Fibroblast of upper back skin (primary cell): ENCODE measurements at regions not wholly inside any gene's neighbourhood (a gene's known extent, or its start where the extent isn't known, plus 50 kb on each side); places are given as distances from the start of the nearest gene placed in this dataset.

Source experiments
- DNase-seq: peaks from one replicate; pipeline ENCODE4 v3.0.0-alpha.2; 2013

DNA sequence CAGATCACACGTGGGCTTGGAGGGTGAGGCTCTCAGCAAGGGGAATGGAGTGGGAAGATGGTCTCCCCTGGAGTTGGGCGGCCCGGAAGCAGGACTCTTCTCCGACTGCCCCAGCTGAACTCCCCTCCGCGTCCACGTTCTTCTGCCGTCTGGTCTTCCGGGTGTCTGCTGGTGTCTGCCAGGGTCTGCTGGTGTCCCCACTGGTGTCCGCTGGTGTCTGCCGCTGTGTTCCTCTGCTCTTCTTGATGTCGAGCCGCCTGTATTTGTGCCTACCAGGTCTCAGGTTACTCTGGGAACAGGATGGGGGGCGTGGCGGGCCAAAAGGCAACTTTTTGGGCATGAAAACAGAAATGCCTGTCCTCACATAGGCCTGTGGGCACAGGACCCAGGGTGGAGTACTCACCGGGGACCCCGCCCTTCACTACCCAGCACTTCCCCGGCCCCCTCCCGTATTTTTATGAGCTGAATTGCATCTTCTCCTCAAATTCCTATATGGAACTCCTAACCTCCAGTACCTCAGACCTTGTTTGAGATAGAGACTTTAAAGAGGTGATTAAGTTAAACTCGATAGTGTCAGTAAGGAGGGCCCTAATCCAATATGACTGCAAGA is 675.4 kb downstream of the SEMA5A start:
- DNase-seq = no peak

DNA sequence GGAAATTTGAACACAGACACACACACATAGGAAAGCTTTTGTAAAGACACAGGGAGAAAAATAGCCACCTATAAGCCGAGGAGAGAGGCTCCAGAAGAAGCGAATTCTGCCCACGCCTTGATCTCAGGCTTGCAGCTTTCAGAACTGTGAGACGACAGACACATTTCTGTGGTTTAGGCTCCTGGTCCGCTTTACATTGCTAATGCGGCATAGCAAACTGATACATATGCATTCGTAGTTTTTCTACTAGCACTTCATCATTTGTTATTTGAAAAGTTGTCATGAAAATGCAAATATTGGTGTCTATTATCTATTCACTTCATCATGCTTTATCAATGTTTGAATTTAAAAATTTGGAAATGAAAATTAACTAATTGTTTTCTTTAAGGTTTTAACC is 674.9 kb downstream of the SEMA5A start:
- DNase-seq = peak; percentile 42

DNA sequence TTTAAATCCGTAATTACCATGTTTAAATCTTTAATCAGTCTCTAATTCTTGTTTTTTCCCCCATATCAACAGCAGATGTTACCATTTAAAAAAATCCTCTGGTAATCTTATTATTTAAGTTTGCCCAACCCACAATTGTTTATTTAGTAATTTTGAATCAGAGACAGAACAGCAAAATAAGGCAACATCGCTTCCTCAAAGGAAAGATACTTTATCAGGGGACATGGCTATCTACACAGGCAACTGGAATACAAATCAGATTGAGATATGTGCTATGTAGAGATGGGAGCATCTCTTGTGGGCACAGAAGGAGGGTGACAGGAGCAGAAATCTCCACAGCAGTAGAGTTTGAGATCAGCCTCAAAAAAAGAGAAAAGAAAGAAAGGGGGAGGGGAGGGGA is 674.4 kb downstream of the SEMA5A start:
- DNase-seq = no peak

DNA sequence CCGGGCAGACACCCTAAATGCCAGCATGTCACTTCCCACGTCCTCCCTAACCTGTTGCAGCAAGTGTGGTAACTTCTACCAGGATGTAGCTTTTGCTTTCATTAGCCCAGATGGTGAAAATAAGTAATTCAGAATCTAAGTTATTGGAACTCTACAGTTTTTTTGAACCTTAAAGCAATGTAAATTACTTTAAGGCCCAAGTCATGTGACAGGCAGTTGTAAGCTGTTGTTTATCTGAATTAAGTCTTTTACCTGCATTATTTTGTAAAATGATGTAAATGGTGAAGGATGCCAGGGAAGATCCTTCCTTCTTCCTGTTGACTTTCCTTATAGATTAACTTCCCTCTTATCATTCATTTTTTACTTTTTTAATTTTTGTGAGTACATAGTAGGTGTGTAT is 670.2 kb downstream of the SEMA5A start:
- DNase-seq = no peak

DNA sequence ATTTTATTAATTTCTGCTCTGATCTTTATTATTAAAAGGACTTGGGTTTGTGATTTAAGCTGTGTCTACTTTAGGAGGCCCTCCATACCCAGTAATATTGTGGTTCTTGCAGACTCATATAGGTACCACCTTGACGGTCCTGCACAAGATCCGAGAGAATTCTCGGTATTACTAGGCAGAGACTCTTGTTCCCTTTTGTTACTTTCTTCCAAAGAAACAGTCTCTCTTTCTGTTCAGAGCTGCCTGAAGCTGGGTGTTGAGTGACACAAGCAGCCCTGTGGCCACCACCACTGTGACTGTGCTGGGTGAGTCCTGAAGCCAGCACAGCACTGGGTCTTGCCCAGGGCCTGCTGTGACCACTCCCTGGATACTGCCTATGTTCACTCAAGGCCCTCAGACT is 666.6 kb downstream of the SEMA5A start:
- no peak for DNase-seq

- no peak for DNase-seq
Observed at GRCh38 chr5:8884029-8884428, 661.8 kb downstream of the SEMA5A start.

DNA sequence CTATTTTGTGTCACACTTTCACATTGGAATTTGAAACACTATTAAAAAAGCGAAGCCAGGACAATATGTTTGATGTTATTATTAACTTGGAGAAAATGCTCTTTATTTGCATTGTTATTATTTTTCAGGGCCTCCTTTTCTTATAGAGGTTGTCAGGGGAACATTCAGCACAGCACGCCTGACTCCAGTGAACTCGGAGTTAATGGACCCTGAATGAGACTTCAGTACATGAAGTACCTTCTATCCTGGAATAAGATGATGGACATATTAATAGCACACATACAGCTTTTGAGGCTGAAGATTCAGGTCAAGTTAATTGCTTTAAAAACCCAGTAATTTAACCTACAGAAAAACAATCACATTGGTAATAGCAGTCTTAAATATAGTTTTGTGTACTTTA is 652.9 kb downstream of the SEMA5A start:
- DNase-seq = no peak

- no peak for DNase-seq
Observed at GRCh38 chr5:8894031-8894430, 651.8 kb downstream of the SEMA5A start.

GRCh38 chr5:8895062-8895461 is 650.8 kb downstream of the SEMA5A start:
- no peak for DNase-seq

- no peak for DNase-seq
Observed at GRCh38 chr5:8895599-8895998, 650.3 kb downstream of the SEMA5A start.

DNA sequence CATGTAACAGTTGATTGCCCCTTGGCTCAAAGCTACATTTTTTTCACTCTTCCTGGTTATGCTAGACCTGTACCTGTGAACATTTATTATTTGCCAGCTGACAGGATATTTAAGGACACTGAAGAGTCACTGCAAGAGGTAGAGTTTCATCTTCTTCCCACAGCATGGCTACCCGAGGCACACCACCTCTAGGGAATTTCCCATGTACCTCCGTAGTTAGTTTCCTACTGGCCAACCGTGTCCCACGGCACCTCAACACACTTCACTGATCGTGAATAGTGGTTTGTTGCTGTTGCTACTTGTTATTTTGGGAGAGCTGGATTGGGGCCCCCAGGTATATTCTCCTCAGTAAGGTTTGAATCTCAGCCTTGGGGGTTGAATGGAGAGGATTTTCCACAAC is 648.6 kb downstream of the SEMA5A start:
- no peak for DNase-seq

DNA sequence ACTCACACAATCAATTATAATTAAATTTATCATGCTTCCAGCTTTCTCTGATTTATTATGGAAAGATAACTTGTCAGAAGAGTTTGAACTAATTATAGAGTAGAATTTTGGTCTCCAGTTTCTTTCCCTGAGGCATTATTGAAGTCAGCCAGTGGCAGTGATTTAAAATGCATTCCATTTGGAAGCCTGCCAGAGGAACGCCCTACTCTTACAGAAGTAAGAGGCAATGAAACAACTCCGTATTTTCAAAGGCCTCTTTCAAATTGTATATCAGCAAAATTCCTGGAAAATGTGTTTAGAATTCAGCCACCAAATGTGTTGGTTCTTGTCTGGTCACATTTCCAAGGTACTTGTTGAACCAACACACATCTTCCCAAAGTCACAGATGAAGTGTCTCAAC is 640.9 kb downstream of the SEMA5A start:
- peak; percentile 67 for DNase-seq

GRCh38 chr5:8906303-8906967 is 639.4 kb downstream of the SEMA5A start:
- DNase-seq = peak; percentile 63

- DNase-seq = peak; percentile 87
Observed at GRCh38 chr5:8907168-8907868, 638.6 kb downstream of the SEMA5A start.

- peak; percentile 33 for DNase-seq
Observed at GRCh38 chr5:8908055-8908683, 637.7 kb downstream of the SEMA5A start.

DNA sequence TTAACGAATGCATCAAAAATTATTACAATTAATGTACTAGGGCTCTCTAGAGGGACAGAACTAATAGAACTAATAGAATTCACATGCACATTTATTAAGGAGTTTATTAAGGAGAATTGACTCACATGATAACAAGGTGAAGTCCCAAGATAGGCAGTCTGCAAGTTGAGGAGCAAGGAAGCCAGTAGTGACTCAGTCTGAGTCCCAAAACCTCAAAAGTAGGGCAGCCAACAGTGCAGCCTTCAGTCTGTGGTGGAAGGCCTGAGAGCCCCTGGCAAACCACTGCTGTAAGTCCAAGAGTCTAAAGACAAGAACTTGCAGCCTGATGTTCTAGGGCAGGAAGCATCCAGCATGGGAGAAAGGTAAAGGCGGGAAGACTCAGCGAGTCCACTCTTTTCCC is 633.8 kb downstream of the SEMA5A start:
- peak; percentile 31 for DNase-seq

DNA sequence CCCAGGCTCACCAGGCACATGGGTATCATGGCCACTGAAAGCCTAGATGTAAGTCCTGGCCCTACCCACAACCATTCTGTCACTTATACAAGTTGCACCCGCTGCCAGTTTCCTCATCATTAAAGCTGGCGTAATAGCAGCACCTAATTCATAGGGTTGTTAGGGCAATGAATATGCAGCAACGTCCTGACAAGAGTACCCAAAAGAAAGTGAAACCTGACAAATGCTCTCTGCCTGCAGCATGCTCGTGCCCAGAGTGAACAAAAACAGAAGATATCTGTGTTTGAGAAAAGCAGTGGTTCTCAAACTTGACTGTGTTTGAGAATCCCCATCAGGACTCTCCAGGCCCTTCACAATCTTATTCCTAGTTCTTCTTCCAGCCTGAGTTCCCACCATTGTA is 632.4 kb downstream of the SEMA5A start:
- no peak for DNase-seq

DNA sequence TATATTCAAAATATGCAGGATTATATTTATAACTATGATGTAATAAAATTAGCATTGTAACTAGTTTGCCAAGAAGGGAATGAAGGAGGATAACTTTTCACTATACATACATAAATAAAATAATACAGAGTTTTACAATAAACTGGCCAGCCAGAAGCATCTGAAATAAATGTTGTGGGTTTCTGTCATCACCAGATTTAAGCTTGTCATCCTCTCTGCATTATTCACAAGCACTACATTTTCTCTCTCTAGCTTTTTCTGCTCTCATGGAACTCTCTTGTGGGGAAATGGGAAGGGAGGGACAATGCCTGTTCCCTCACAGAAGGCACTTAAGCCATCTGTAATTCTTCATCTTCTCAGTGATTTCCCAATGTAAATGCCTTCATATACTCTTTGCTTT is 626.8 kb downstream of the SEMA5A start:
- DNase-seq = no peak

DNA sequence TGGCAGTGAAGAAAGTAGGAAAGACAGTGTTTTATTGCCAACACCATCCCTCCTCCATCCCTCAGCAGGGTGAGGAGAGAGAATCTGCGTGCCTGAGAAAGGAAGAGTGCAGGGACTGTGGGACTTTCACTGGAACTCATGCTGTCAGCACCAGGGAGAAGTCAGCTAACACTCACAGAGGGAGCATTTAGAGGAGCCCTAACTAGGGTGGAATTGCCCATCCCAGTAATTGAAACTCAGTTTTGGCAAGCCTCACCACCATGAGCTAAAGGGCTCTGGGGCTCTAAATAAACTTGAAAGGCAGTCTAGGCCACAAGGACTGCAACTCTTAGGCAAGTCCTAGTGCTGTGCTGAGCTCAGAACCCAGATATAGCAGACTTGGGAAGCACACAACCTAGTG is 622.3 kb downstream of the SEMA5A start:
- DNase-seq = no peak

DNA sequence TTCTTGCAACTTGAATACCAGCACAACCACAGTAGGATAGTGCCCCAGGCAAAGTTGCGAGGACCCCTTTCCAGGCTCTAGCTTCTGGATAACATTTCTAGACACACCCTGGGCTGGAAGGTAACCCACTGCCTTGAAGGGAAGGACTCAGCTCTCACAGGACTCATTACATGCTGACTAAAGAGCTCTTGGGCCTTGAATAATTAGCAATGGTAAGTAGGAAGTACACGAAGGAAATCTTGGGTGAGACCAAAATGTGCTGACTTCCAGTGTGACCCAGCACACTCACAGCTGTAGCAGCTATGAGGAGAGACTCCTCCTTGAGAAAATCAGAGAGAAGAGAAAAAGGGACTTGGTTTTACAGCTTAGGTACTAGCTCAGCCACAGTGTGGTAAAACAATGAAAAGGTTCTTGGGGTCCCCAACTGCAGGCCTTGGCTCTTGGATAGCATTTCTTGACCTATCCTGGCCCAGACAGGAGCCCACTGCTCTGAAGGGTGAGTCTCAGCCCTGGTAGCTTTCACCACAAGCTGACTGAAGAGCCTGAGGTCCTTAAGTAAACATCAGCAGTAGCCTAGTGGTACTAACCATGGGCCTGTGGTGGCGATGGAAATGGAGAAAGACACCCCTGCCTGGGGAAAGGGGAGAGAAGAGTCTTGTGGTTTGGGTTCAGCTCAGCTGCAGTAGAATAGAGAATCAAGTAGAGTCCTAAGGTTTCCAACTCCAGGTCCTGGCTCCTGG is 621.7 kb downstream of the SEMA5A start:
- DNase-seq = no peak

GRCh38 chr5:8930021-8930420 is 615.9 kb downstream of the SEMA5A start:
- DNase-seq = no peak

DNA sequence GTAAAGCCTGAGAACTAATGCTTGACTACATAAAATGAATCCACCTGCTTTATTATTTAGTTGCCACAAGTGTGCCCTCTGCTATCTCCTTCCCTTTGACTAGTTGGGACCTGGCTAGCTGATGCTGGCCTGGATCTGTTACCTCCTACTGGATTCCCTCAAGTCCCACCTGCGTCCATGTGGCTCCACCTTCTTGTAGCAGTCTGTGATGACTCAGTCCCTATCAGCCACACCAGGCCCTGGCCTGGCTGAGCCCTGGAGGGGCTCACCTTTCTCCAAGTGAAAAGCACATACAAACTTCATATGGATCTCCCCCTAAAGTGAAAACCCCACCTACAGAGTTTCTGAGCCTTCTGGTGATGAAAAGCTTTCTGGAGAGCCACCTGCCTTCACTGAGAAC is 611.4 kb downstream of the SEMA5A start:
- DNase-seq = no peak

- DNase-seq = no peak
Observed at GRCh38 chr5:8940934-8941333, 604.9 kb downstream of the SEMA5A start.
